HG03095 (cell line): ENCODE measurements at regions not wholly inside any gene's neighbourhood (a gene's known extent, or its start where the extent isn't known, plus 50 kb on each side); places are given as distances from the start of the nearest gene placed in this dataset.

Source experiments
- ATAC-seq: cut with Tn5 transposase; IDR thresholded peaks from one replicate; pipeline ENCODE4 v1.9.1; 2021; ENCODE audit warnings: moderate library complexity; ENCODE audit not compliant: unreplicated experiment

- ATAC-seq, result no peak
These were observed 129.4 kb downstream of the NUDT12 start for GRCh38 chr5:103433211-103433610.

GRCh38 chr5:103428923-103429322, 133.7 kb downstream of the NUDT12 start:
- no peak for ATAC-seq

DNA sequence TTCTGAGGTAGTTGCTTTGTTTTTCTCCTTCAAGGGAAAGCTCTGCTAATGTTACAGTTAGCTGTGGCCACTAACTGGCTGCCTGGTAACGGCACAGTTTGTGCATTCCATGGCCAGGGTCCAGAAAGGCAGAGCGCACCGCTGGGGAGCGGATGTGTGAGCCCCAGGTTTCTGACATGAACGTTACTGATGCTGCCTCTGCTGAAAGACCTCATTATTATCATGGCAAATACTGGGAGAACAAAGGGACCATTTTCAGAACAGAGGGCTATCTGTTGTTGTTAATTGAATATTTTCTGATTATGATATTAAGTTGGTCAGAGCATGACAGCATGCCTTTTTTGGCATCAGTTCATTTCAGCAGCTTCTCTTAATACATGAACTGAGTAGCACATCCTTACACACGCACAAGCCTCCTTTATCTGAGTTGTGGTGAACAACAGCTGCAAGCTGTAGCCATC, 134.1 kb downstream of the NUDT12 start:
- no peak for ATAC-seq

- no peak for ATAC-seq
These were observed 135.3 kb downstream of the NUDT12 start for GRCh38 chr5:103427326-103427725.

- no peak for ATAC-seq
These were observed 136.7 kb downstream of the NUDT12 start for GRCh38 chr5:103425686-103426454.

DNA sequence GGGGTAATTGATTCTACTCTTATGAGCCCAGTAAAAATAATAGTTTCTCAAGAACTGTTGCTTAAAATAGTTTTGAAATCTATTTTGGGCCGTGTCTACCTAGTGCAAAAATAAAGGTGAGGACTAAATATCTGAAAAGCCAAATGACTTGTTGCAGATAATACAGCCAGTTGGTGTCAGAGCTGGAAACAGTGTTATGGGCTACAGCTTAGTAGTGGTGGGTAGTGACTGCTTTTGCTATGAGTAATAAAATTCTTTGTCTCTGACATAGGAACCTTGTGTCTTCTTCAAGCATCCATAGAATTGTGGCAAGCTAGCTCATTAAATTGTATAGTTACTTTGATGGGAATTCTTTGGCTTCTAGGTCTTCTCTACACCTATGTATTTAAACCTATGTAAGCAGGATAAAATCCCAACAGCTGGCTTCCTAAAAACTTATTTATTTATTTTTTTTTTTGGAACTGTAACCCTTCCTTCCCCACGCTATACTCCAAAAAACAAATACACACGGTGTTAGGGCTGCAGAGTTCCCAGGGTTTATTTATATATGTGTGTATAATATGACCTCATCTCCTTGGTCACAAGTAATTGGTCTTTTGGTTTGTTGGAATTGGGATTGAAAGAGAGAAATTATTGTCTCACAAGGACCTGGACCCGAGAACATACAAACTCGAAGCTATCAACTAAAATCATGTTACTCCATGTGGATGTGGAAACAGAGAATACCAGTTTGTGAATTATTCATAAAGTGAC, 138.0 kb downstream of the NUDT12 start:
- ATAC-seq, result no peak

GRCh38 chr5:103424026-103424425, 138.6 kb downstream of the NUDT12 start:
- no peak for ATAC-seq

GRCh38 chr5:103422756-103423155, 139.8 kb downstream of the NUDT12 start:
- no peak for ATAC-seq

DNA sequence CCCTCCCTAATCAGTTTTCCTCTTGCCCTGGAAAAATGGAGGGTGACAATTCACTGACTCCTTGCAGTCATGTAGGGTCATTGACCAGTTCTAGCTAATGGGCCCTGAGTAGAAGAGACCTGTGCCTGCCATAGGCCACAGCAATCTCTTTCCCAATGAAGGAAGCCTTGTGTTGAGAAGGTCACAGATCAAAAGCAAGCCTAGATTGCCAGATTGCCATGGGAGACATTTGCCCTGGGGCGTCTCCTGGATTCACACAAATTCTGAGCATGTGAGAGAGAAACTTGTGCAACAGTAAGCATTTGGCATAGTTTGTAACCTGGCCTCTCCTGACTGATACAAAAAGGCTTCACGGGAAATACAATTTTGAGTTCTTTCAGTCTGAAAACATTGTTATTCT, 148.0 kb downstream of the NUDT12 start:
- ATAC-seq, result no peak

DNA sequence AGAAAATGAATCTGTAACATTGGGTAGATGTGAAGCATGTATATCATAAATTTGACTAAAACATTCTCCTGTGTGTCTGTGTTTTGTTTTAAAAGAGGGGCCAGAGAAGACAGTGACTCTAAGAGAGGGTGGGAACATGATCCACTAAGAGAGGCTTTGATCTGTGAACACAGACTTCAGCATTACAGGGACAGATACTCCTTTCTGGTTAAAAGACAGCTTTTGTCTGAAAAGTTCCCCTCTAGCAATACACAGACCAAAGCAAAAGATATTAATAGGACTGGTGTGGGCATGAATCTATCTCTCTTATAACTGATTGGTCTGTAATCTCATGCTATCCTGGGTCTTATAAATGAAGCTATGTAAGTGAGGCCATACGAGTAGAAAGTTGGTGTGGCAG, 150.9 kb downstream of the NUDT12 start:
- ATAC-seq, result no peak

GRCh38 chr5:103410172-103410571, 151.6 kb downstream of the MACIR start:
- peak; percentile 98 for ATAC-seq

GRCh38 chr5:103409013-103409670, 150.6 kb downstream of the MACIR start:
- ATAC-seq, result no peak

DNA sequence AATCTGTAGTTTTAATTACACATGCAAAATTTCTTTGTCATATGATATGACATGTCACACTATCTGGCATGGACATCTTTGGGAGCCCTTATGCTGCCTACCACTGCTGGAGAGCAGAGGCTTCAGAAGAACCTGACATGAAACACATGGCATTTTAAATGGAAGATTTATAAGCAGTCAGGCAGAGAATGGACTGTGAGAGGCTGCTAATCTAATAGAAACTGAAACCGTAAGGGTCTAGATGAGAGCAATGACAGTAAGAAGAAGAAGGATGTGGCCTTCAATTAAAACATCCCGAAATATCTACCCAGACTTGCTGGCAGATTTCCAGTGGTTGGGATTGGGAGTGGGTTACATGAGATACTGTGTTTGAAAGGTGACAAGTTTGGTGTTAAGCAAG, 149.8 kb downstream of the MACIR start:
- ATAC-seq, result no peak

- no peak for ATAC-seq
These were observed 148.8 kb downstream of the MACIR start for GRCh38 chr5:103407402-103407801.

- no peak for ATAC-seq
These were observed 145.9 kb downstream of the MACIR start for GRCh38 chr5:103404483-103404882.

DNA sequence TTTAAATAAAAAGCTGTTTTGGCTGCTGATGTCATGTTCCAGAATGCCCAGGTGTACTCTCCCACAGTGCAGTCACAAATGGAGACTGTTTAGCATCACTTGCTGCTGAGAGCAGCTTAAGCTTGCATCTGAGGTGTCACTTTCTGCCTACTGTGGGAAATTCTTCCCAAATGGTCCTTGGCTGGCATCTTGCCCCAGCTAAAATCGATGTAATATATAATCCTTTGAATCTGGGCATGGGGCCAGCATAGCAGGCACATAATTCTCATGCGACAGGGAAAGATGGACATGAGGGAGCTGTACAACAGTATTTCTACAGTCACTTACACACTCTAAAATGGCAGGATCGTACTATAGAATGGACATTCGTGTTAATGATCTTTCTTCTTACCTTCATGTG, 144.3 kb downstream of the MACIR start:
- no peak for ATAC-seq

- no peak for ATAC-seq
These were observed 139.4 kb downstream of the MACIR start for GRCh38 chr5:103397739-103398581.

GRCh38 chr5:103394676-103395075, 136.1 kb downstream of the MACIR start:
- no peak for ATAC-seq

DNA sequence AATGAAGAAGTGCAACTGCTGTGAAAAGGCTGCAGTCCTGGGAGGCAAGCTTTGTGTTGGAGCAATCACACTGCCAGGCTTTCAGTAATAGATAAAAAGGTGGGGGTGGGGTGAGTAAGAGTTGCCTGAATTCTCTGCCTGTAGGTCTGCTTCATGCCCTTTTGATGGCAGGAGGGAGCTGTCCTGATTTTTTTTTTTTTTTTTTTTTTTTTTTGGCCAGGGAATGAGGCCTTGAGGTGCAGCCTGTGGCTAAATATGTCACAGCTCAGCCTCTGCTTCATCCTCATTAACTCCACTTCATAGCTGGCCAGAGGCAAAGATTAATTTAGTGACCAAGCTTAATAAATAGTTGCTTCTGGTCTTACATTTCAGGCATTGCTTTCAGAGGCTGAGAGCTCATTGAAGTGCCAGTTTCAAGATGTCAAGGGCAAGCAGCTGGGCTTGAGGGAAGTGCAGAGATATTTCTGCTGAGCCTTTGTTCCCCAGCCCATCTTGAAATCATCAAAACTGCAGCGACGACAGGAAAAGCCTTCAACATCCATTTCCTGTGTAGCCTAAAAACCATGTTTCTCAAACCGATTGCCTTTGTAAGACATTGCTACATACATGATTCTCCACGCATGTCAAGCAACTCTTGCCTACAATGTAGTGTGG, 134.7 kb downstream of the MACIR start:
- no peak for ATAC-seq

GRCh38 chr5:103391659-103392058, 133.1 kb downstream of the MACIR start:
- no peak for ATAC-seq
